ENCODE measurements at regions not wholly inside any gene's neighbourhood (a gene's known extent, or its start where the extent isn't known, plus 50 kb on each side); places are given as distances from the start of the nearest gene placed in this dataset.

DNA sequence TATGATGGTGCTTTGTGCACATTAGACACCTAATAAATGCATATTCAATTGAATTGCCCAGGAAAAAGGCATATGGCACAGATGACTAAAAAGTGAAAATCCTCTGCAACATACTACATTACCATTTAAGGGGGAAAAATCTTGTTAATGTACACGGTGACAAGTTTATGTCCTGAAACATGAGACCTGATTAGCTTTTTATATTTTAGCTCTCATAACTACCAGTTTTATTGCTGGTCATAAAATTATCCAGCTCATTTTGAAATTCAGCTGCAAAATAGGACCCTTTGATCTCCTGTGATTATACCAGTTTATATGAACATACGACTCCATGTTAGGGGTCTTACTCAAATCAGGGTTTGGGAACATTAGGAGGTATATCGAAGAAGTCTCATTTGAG, 684.6 kb upstream of the CCDC54 start:
- DNase-seq (no peak), ATAC-seq (no peak)
- no peaks in the 10 kb centered on the region for H3K27me3 Mint-ChIP-seq
- no peaks in the 10 kb centered on the region for H3K9me3 Mint-ChIP-seq
- H3K4me1 Mint-ChIP-seq, result no peaks in the 10 kb centered on the region
- H3K27ac Mint-ChIP-seq, result no peak overlapping the region
- no peak overlapping the region for H3K4me3 Mint-ChIP-seq

DNA sequence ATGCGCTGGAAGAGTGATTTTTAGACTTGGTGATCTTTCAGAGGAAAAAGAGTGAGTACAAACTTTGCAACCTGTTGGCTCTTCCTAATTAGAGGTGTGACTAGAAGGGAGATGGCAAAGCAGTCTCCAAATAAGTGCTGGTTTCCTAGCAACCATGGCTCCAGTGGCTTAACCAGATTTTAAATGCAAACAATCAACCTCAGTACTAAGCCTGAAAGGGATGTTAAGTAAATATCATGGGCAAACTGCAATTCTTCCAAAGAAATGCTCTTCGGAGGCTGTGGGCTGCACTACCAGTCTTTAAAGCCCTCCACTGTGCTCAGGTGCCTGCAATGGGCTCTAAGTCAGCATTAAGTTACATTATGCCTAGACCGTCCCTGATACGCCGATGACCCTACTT, 678.1 kb upstream of the CCDC54 start:
- no peak overlapping the region for H3K4me3 Mint-ChIP-seq
- H3K4me1 Mint-ChIP-seq, result no peaks in the 10 kb centered on the region
- no peaks in the 10 kb centered on the region for H3K27me3 Mint-ChIP-seq
- DNase-seq (no peak), ATAC-seq (no peak)
- H3K9me3 Mint-ChIP-seq, result no peaks in the 10 kb centered on the region
- H3K27ac Mint-ChIP-seq, result no peak overlapping the region

DNA sequence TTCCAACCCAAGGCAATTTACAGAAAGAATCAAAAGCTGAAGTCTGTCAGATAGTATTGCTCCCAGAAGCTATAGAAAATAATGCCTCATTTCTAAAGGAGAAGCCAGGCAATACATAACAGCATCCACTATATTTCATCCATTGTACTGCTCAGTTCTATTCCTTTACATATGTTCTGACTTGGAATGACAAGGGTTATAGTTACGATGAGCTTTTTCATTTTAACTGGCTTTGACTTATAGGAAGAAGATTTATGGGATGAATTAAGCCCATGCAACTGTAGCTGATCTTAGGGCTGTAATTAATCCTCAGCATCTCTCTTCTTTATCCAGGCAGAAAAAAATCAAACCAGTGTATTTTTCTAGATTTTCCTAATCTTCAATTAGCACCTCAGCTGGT, 676.3 kb upstream of the CCDC54 start:
- Mint-ChIP-seq H3K4me1 (no peaks in the 10 kb centered on the region), H3K9me3 (no peaks in the 10 kb centered on the region), H3K27ac (no peak overlapping the region), H3K27me3 (no peaks in the 10 kb centered on the region), H3K4me3 (no peak overlapping the region)
- ATAC-seq (no peak), DNase-seq (no peak)

DNA sequence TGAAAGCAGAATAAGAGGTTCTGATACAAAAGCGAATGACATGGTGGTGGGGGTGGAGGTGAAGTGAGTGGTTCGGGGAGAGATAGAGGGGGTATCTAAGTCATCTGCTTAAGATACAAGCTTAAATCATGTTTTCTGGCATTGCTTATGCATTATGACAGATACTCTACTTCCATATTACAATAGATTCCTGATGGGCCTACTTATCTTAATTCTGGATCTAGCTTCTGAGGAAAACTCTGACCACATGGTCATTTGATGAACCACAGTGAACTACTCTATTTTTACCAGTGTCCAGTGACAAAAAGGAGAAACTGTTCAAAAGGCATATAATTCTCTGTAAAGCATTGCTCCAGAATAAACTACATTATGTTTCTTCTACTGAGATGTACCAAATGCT, 673.7 kb upstream of the CCDC54 start:
- no peaks in the 10 kb centered on the region for H3K4me1 Mint-ChIP-seq
- no peak for DNase-seq
- no peak overlapping the region for H3K27ac Mint-ChIP-seq
- no peak overlapping the region for H3K4me3 Mint-ChIP-seq
- no peaks in the 10 kb centered on the region for H3K27me3 Mint-ChIP-seq
- no peaks in the 10 kb centered on the region for H3K9me3 Mint-ChIP-seq
- ATAC-seq, result no peak

DNA sequence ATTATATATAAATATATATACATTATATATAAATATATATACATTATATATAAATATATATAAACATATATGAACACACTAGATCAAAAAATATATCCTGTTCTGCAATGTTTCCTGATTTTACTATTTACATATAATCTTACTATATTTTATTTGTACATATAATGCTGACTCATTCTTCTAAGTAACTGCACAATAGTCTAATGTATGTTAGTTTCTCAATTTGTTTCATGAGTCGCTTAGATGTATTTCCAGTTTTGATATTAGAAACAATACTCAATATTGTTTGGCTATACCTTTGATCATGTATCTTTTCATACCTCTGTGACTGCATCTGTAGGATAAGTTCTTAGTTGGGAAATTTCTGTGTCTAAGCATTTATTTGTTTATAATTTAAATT, 669.9 kb upstream of the CCDC54 start:
- DNase-seq, result no peak
- no peak for ATAC-seq
- no peaks in the 10 kb centered on the region for H3K27me3 Mint-ChIP-seq
- no peak overlapping the region for H3K4me3 Mint-ChIP-seq
- no peaks in the 10 kb centered on the region for H3K4me1 Mint-ChIP-seq
- no peak overlapping the region for H3K27ac Mint-ChIP-seq
- no peaks in the 10 kb centered on the region for H3K9me3 Mint-ChIP-seq

DNA sequence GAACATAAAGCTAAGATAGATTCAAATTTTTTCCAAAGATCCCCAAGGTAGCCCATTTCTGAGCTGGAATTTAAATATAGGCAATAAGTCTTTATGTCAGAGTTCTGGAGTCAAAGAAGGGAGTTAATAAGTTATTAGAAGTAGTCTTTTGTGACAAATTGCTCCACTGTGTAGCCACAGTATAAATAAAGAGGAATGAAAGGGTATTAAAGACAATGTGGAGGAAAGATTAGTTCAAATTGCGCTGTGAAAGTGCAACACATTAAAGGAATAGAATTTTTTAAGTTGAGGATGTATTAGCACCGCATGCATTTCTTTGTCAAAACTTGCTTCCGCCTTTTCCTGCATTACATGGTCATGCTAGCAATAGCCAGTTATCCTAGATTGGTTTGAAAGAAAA, 666.6 kb upstream of the CCDC54 start:
- Mint-ChIP-seq H3K9me3 (no peaks in the 10 kb centered on the region), H3K27ac (no peak overlapping the region), H3K27me3 (no peaks in the 10 kb centered on the region), H3K4me1 (no peaks in the 10 kb centered on the region), H3K4me3 (no peak overlapping the region)
- ATAC-seq, result no peak
- DNase-seq, result no peak

DNA sequence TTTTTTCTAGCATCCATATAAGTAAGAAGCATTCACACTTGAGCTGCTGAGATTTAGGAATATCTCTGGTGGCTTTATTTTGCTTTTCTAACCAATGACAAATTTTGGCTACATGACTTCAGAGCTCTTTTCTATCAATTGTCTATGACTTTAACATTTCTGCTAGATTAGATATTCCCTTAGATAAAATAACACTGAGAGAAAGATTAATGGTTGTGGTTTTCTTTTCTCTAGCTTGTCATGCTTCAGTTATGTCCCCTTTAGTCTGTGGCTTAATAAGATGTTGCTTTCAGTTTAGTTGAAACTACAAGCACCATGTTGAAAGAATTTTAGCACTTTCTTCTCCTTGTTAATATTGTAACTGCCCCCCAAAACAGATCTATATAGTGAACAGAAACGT, 665.6 kb upstream of the CCDC54 start:
- no peak for DNase-seq
- no peak for ATAC-seq
- H3K4me3 Mint-ChIP-seq, result no peak overlapping the region
- no peak overlapping the region for H3K27ac Mint-ChIP-seq
- H3K27me3 Mint-ChIP-seq, result no peaks in the 10 kb centered on the region
- no peaks in the 10 kb centered on the region for H3K9me3 Mint-ChIP-seq
- no peaks in the 10 kb centered on the region for H3K4me1 Mint-ChIP-seq

DNA sequence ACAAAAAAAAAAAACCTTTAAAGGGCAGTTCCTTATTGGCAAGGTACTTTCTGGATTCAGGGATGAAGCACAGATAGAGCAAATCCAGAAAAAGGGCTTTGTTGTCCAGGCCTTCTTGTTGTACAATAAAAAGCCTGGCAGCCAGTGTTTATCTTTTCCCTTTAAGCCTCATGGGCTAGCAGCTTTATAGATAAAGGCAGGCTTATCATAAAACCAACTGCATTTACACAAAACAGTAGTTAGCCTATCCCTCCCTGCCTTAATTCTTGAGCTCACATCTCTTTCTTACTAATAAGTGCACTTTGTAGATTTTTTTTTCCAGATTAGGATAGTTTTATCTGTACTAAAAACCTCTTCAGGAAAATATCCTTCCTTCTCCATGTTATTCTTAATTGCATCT, 662.8 kb upstream of the CCDC54 start:
- Mint-ChIP-seq H3K27me3 (no peaks in the 10 kb centered on the region), H3K27ac (no peak overlapping the region), H3K4me1 (no peaks in the 10 kb centered on the region), H3K4me3 (no peak overlapping the region), H3K9me3 (no peaks in the 10 kb centered on the region)
- no peak for ATAC-seq
- no peak for DNase-seq

DNA sequence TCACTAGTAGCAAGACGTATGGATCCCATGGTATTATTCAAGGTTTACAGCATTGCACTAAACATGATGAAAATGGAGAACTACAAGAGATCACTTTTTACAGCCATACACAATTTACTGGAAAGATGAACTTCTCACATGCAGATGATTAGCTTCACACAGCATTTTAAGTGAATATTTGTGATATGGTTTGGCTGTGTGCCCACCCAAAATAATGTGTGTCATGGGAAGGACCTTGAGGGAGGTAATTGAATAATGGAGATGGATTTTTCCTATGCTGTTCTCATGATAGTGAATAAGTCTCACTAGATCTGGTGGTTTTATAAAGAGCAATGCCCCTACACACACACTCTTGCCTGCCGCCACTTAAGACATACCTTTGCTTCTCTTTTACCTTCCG, 662.0 kb upstream of the CCDC54 start:
- no peaks in the 10 kb centered on the region for H3K9me3 Mint-ChIP-seq
- no peak for DNase-seq
- H3K27ac Mint-ChIP-seq, result no peak overlapping the region
- no peak overlapping the region for H3K4me3 Mint-ChIP-seq
- ATAC-seq, result no peak
- no peaks in the 10 kb centered on the region for H3K27me3 Mint-ChIP-seq
- no peaks in the 10 kb centered on the region for H3K4me1 Mint-ChIP-seq

DNA sequence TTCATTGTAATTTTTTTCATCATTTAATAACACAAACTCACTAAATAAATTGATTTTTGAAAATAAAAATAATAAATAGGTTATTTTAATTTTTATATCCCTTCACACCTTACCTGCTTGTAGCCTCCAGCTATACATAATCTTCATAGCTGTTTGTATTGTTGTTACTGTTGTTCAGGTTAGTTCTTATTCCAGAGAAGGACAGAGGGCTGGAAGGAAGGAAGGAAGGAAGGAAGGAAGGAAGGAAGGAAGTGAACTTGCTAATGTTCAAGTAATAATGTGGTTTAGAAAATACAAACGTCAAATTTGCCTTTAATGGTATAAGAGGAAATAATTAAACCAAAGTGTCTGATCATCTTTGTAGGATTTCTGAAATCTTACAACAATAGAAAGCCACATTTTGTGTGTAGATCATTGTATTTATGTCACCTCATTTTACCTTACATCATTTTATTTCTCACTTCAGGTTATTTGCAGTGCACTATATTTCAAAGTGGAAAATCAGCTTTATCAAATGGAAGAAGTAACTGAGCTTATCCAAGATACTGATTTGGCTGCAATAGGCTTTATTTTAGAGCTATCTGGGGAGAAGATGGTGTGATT, 660.0 kb upstream of the CCDC54 start:
- no peaks in the 10 kb centered on the region for H3K27me3 Mint-ChIP-seq
- H3K27ac Mint-ChIP-seq, result no peak overlapping the region
- H3K9me3 Mint-ChIP-seq, result no peaks in the 10 kb centered on the region
- DNase-seq (no peak), ATAC-seq (no peak)
- no peak overlapping the region for H3K4me3 Mint-ChIP-seq
- H3K4me1 Mint-ChIP-seq, result no peaks in the 10 kb centered on the region

DNA sequence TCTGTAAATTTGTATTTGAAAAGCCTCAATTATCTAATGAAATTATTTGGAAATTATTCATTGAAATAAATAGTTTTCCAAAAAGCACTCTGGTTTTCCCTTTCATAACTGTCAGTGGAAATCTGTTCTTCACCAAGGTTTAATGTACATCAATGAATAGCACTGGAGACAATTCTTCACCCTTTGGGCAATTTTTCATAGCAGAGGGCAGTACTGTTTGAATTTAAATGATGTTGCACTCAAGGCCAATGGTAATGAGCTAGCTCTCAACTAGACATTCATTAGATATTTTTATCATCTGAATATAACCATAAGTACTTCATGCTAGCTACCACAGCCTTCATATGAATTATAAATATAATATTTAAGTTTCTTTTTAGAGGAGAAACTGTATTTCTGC, 658.2 kb upstream of the CCDC54 start:
- H3K4me3 Mint-ChIP-seq, result no peak overlapping the region

DNA sequence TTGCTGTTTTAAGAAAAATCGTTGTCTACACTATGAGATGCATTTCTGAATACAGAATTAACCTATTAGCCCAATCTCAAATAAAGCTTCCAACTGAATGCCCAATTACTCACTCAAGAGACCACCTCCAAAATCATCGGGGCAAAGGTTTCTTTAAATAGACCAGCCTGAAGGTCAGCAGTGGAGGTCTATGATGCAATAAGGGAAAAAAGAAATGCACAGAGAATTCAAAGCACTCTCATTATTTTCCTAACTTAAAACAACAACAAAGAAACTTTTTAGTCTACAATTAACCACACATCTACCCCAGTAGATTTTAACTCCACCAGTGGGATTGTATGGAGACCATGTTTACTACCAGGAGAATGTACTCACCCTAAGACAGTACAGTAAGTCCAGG, 657.7 kb upstream of the CCDC54 start:
- no peaks in the 10 kb centered on the region for H3K27me3 Mint-ChIP-seq
- no peaks in the 10 kb centered on the region for H3K9me3 Mint-ChIP-seq
- ATAC-seq (no peak), DNase-seq (no peak)
- no peak overlapping the region for H3K27ac Mint-ChIP-seq
- H3K4me1 Mint-ChIP-seq, result no peaks in the 10 kb centered on the region
- H3K4me3 Mint-ChIP-seq, result no peak overlapping the region

More for the DNA sequence above, 658.2 kb upstream of the CCDC54 start:
- no peak for DNase-seq
- Mint-ChIP-seq H3K27ac (no peak overlapping the region), H3K9me3 (no peaks in the 10 kb centered on the region), H3K4me1 (no peaks in the 10 kb centered on the region), H3K27me3 (no peaks in the 10 kb centered on the region)
- no peak for ATAC-seq

DNA sequence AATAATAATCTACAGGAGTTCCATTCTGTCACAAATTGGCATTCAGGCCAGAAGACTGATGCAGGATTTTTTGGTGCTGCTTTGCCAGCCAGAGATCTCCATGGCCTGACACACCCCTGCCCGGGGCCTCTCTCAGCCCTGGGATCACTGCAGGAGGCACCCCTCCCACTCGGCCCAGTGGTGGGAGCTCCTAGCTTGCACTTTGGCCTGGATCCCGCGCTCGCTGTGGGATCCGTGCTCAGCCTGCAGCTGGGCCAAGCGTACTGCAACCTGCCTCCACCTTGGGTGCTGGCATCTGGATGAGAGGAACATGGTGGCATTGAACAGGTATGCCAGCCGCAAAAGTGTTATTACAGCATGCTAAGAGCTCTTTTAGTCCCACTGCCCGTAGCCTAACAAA, 656.7 kb upstream of the CCDC54 start:
- no peak overlapping the region for H3K4me3 Mint-ChIP-seq
- H3K9me3 Mint-ChIP-seq, result no peaks in the 10 kb centered on the region
- DNase-seq (no peak), ATAC-seq (no peak)
- no peaks in the 10 kb centered on the region for H3K27me3 Mint-ChIP-seq
- H3K27ac Mint-ChIP-seq, result no peak overlapping the region
- H3K4me1 Mint-ChIP-seq, result no peaks in the 10 kb centered on the region

DNA sequence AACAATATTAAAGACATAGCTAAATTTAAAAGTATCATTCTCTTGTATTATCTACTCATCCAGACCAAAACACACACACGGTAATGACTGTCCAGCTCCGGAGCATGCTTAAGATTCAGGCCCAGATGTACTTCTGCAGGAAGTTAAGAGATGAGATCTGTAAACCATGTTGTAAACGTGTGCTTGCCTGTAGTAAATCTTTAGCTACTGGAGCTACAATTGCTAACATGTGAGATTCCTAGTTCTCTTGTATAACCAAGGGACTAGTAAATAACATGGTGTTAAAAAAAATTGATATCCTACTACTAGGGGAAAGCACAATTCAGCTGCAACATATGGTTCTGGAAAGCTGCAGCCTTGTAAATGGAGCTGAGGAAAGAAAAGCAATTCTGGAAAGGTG, 651.7 kb upstream of the CCDC54 start:
- H3K27me3 Mint-ChIP-seq, result peaks cover 5% of the 10 kb centered on the region
- no peak for DNase-seq
- H3K27ac Mint-ChIP-seq, result no peak overlapping the region
- H3K4me1 Mint-ChIP-seq, result no peaks in the 10 kb centered on the region
- H3K9me3 Mint-ChIP-seq, result no peaks in the 10 kb centered on the region
- no peak for ATAC-seq
- H3K4me3 Mint-ChIP-seq, result no peak overlapping the region

DNA sequence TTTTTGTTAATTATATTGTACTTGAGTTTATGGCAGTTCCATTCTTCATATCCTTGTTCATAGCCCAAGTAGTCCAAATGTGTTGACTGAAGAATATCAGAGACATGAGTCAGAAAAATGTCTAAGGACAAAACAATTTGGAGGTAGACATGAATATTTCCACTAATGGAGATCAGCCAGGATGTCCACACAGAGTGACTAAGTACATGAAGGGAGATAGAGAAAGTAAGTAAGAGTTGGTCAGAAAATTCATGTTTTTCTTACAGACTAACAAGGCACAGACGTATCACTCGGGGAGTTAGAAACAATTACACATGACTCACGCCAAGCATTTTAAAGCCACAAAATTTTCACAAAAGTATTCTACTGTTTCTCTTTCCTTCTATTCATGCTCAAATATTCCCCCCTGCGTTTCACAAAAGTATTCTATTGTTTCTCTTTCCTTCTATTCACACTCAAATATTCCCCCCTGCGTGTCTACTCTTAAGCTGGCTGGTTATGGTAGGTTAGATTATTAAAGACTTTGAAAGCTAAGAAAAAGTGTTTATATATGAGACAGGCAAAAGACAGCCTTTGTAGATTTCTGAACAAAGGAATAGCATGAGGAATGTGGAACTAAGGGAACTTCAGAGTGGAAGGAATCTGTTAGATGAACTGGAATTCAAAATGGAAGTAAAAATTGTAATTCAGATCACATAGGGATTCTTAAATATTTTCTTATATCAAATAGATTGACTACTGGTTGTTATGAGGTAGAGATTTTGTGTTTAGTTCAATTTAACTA, 648.7 kb upstream of the CCDC54 start:
- Mint-ChIP-seq H3K9me3 (no peaks in the 10 kb centered on the region), H3K4me1 (no peaks in the 10 kb centered on the region), H3K4me3 (no peak overlapping the region), H3K27me3 (peaks cover 5% of the 10 kb centered on the region), H3K27ac (no peak overlapping the region)
- DNase-seq (no peak), ATAC-seq (no peak)

DNA sequence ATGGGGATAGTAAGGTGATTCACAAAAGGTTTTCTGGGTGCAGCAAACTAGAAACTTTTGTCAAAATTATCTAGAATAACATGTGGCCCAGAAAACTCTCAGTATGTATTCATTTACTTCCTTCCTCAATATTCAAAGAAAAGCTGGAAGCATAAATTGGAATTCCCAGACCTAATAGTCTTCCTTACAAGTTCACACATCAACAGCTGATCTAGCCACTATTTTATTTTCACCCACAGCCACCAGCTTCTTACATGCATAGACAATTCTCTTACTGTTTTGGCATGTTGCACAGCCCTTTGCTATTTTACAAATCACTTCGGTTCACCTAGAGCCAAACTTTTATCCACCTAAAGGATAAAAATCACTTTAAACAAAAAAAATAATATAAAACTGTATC, 647.8 kb upstream of the CCDC54 start:
- Mint-ChIP-seq H3K4me1 (no peaks in the 10 kb centered on the region), H3K27ac (no peak overlapping the region), H3K27me3 (peaks cover 5% of the 10 kb centered on the region), H3K4me3 (no peak overlapping the region), H3K9me3 (no peaks in the 10 kb centered on the region)
- ATAC-seq (no peak), DNase-seq (no peak)

DNA sequence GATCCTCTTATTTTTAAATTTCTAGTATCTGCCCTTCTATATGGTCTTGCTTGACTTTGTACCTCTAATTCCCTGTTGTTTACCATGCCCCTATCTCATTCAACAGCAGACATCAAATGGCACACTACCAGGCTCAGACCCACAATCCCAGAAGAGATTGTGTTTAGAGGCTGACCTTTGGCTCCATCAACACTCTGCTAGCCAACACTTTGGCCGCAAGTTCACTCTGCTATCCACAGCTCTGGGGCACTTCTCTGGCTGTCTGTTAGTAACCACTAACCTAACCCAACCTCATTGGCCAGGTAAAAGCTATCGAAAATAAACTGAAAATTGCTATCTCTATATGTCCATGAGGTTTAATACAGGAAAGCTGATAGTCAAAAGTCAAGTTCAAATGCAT, 646.0 kb upstream of the CCDC54 start:
- no peak overlapping the region for H3K4me3 Mint-ChIP-seq
- H3K9me3 Mint-ChIP-seq, result no peaks in the 10 kb centered on the region
- H3K4me1 Mint-ChIP-seq, result no peaks in the 10 kb centered on the region
- H3K27ac Mint-ChIP-seq, result no peak overlapping the region
- H3K27me3 Mint-ChIP-seq, result peaks cover 4% of the 10 kb centered on the region
- DNase-seq (no peak), ATAC-seq (no peak)
